Fibroblast of villous mesenchyme (primary cell): ENCODE measurements at regions not wholly inside any gene's neighbourhood (a gene's known extent, or its start where the extent isn't known, plus 50 kb on each side); places are given as distances from the start of the nearest gene placed in this dataset.
A peak's percentile ranks its signal among the peaks of the same experiment; 100 is the strongest.

Experiments used
- DNase-seq: peaks from one replicate; pipeline ENCODE4 v3.0.0-alpha.2; 2010; ENCODE audit warnings: low read depth
- H3K4me3 ChIP-seq: 2 replicates; pipeline ENCODE4 v1.5.1; 2011; ENCODE audit warnings: low read depth, mild to moderate bottlenecking, low read length
- CTCF ChIP-seq: IDR thresholded peaks from 2 replicates; pipeline ENCODE4 v1.5.1; 2012; ENCODE audit warnings: low read depth, mild to moderate bottlenecking, low read length; ENCODE audit not compliant: insufficient read depth

GRCh38 chrX:16476009-16476408 is 173.9 kb upstream of the S100G start:
- no peak for TF ChIP-seq CTCF
- H3K4me3 ChIP-seq, result no peak overlapping the region
- DNase-seq, result no peak

DNA sequence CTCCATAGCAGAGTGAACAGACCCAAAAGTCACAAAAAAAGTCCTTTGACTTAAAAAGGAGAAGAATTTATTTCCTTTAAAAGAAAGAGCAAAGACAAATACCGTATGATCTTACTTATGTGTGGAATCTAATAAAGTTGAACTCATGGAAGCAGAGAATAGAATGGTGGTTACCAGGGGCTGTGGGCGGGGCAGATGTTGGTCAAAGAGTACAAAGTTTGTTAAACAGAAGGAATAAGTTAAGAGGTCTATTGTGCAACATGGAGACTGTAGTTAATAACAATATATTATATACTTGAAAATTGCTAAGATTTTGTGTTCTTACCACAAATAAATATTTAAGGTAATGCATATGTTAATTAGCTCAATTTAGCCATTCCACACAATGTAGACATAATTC is 173.3 kb upstream of the S100G start:
- DNase-seq, result no peak
- no peak for TF ChIP-seq CTCF

DNA sequence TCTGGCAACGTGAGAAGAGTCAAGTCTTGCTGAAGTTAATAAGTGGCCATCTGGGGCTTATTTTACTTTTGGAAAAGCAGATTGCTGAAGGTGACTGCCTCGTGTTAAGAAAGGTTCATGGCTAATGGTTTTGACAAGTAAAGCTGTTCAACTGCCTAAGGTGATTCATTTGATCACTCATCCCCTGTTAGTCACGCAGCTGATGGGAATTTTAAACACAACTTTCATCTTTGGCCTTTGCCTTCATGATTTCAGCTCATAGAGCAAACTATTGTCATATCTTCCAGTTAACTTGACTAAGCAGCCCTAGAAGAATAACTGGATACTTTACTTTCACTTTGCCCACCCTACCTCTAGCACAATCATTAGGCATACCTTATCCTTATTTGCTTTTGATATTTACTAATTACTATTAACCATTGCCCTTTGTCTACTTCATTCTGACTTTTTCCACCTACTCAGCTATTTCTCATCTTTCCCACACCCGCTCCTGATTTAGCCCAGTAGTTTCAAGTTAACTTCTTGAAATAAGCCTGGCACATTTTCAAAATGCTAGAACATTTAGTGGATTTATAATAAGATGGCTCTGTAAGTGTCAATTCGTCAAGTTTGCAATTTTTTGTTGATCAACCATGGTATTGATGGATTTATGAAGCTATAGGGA is 170.6 kb upstream of the S100G start:
- H3K4me3 ChIP-seq, result no peak overlapping the region
- no peak for TF ChIP-seq CTCF
- peak; percentile 17 for DNase-seq

More for the DNA sequence above, 173.3 kb upstream of the S100G start:
- H3K4me3 ChIP-seq, result no peak overlapping the region

- TF ChIP-seq CTCF, result no peak
- no peak overlapping the region for H3K4me3 ChIP-seq
- no peak for DNase-seq
Observed at GRCh38 chrX:16480049-16480448, 169.9 kb upstream of the S100G start.

DNA sequence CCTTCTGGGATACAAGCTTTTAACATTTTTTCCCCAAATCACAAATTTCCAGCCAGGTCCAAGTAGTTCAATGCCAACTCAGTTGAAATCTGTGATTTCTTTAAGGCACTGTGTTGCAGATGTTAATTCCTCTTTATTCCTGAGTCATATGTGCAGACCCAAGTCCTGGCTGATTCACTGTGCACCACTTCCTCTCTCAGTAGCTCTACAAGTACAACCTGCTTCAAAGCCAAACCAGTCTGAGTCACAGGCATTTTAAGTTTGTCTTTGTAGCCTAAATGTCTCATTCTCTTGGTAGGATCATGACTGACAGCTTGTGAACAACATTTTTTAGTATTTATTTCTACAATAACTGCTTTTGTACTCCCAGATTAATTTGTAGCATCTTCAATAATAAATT is 165.6 kb upstream of the S100G start:
- DNase-seq, result peak; percentile 53
- no peak overlapping the region for H3K4me3 ChIP-seq
- TF ChIP-seq CTCF, result no peak

- no peak for TF ChIP-seq CTCF
- H3K4me3 ChIP-seq, result no peak overlapping the region
- no peak for DNase-seq
Observed at GRCh38 chrX:16487620-16488385, 162.2 kb upstream of the S100G start.
